Keratinocyte (primary cell): ENCODE measurements at regions not wholly inside any gene's neighbourhood (a gene's known extent, or its start where the extent isn't known, plus 50 kb on each side); places are given as distances from the start of the nearest gene placed in this dataset.

Experiments used
- CTCF ChIP-seq, 3 experiments: IDR thresholded peaks in 1 of 3; conservative IDR thresholded peaks in 1 of 3; optimal IDR thresholded peaks in 1 of 3; 2 replicates in 2 of 3; 3 replicates in 1 of 3; pipeline versions ENCODE3 to v1.5.1; 2011; ENCODE audit warnings: low read length in 3 of 3, mild to moderate bottlenecking in 3 of 3, moderate library complexity in 2 of 3, control low read depth in 1 of 3, inconsistent platforms in 1 of 3; ENCODE audit not compliant: insufficient read depth in 2 of 3; ENCODE audit errors: extremely low read depth in 1 of 3
- EZH2 ChIP-seq: IDR thresholded peaks from one replicate; pipeline ENCODE4 v1.6.1; 2012; ENCODE audit warnings: inconsistent platforms, mild to moderate bottlenecking, low read length, moderate library complexity

DNA sequence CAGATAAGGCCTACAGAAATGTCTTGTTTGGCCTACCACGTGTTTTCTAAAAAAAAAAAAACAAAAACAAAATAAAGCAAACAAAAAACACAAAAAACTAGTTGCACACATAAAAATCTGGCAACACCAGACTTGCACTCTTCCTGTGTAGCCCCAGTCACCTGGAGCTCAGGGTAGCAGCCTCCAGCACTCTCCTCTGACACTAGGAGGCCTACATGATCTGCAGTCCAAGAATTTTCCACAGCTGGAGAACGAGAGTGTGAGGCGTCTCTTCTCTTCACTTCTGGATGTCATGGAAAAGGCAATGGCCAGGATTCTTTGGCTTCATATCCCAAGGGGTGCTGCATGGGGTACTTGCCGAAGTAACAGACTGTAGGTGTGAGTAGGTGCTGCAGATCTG is 310.2 kb upstream of the SALL1 start:
- TF ChIP-seq CTCF (optimal IDR thresholded peaks at IDR 0.05 in 1 of 3, IDR thresholded peaks at IDR 0.05 in 1 of 3, conservative IDR thresholded peaks at IDR 0.05 in 1 of 3; ENCODE audit: extremely low read depth in 1 of 3, insufficient read depth in 2 of 3, low read length in 3 of 3), result no peak
- TF ChIP-seq EZH2, result no peak
